Nephron (organoid): ENCODE measurements at regions not wholly inside any gene's neighbourhood (a gene's known extent, or its start where the extent isn't known, plus 50 kb on each side); places are given as distances from the start of the nearest gene placed in this dataset.

Experiments
- H3K27ac Mint-ChIP-seq, 3 experiments: 2 replicates each; pipeline ENCODE4 v1.8.0; 2020; ENCODE audit warnings: mixed read lengths in 3 of 3, mild to moderate bottlenecking in 2 of 3, moderate library complexity in 1 of 3
- H3K27me3 Mint-ChIP-seq: 2 replicates; pipeline ENCODE4 v1.8.0; 2021; ENCODE audit warnings: low read depth, mild to moderate bottlenecking, moderate library complexity, mixed read lengths
- H3K36me3 Mint-ChIP-seq: 2 replicates; pipeline ENCODE4 v1.8.0; 2020; ENCODE audit warnings: low read depth, mixed read lengths
- H3K4me1 Mint-ChIP-seq: 2 replicates; pipeline ENCODE4 v1.8.0; 2020; ENCODE audit warnings: mixed read lengths
- H3K4me3 Mint-ChIP-seq, 3 experiments: 2 replicates each; pipeline ENCODE4 v1.8.0; 2020; ENCODE audit warnings: mild to moderate bottlenecking in 3 of 3, mixed read lengths in 3 of 3, moderate library complexity in 2 of 3
- H3K9me3 Mint-ChIP-seq: 2 replicates; pipeline ENCODE4 v1.8.0; 2020; ENCODE audit warnings: mixed read lengths
- TF ChIP-seq, protein P1 (sequence below), 3 experiments: fragments of 200-600 bp; sonication (generic); IDR thresholded peaks; one replicate each; pipeline ENCODE4 v1.5.0; 2021; ENCODE audit warnings: antibody characterized with exemption in 3 of 3; ENCODE audit not compliant: unreplicated experiment in 3 of 3

DNA sequence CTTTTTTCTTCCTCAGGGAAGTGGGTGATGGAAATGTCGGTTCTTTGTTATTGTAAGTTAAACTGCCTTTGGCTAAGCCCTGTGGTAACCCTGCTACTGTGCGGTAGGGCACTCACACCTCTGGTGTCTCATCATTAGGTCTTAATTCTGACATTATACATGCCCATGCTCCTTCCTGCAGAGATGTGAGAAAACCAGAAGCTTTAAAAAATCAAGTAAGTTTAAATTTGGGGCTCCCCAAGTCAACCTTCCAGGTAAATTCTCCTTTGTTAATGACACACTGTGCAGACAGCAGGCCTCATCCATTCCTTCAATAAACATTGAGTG is 155.8 kb downstream of the FAM43A start:
- H3K27me3 Mint-ChIP-seq, result peaks cover 4% of the 10 kb centered on the region
- TF ChIP-seq, protein P1, sequence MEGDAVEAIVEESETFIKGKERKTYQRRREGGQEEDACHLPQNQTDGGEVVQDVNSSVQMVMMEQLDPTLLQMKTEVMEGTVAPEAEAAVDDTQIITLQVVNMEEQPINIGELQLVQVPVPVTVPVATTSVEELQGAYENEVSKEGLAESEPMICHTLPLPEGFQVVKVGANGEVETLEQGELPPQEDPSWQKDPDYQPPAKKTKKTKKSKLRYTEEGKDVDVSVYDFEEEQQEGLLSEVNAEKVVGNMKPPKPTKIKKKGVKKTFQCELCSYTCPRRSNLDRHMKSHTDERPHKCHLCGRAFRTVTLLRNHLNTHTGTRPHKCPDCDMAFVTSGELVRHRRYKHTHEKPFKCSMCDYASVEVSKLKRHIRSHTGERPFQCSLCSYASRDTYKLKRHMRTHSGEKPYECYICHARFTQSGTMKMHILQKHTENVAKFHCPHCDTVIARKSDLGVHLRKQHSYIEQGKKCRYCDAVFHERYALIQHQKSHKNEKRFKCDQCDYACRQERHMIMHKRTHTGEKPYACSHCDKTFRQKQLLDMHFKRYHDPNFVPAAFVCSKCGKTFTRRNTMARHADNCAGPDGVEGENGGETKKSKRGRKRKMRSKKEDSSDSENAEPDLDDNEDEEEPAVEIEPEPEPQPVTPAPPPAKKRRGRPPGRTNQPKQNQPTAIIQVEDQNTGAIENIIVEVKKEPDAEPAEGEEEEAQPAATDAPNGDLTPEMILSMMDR (IDR thresholded peaks at IDR 0.05; ENCODE audit: unreplicated experiment in 3 of 3), result no peak

GRCh38 chr3:194843556-194843955 is 157.9 kb downstream of the FAM43A start:
- Mint-ChIP-seq H3K4me3 (no peak overlapping the region), H3K9me3 (no peaks in the 10 kb centered on the region), H3K27ac (no peak overlapping the region), H3K36me3 (no peaks in the 10 kb centered on the region), H3K4me1 (no peaks in the 10 kb centered on the region), H3K27me3 (no peaks in the 10 kb centered on the region)
- TF ChIP-seq, protein P1 (IDR thresholded peaks at IDR 0.05; ENCODE audit: unreplicated experiment in 3 of 3), result no peak

More for the DNA sequence above, 155.8 kb downstream of the FAM43A start:
- Mint-ChIP-seq H3K27ac (no peak overlapping the region), H3K36me3 (no peaks in the 10 kb centered on the region), H3K4me3 (no peak overlapping the region), H3K4me1 (no peaks in the 10 kb centered on the region), H3K9me3 (no peaks in the 10 kb centered on the region)

- TF ChIP-seq, protein P1 (IDR thresholded peaks at IDR 0.05; ENCODE audit: unreplicated experiment in 3 of 3), result no peak
- no peak overlapping the region for H3K27ac Mint-ChIP-seq
- H3K4me1 Mint-ChIP-seq, result no peaks in the 10 kb centered on the region
- peaks cover 1% of the 10 kb centered on the region for H3K9me3 Mint-ChIP-seq
- no peaks in the 10 kb centered on the region for H3K27me3 Mint-ChIP-seq
- no peak overlapping the region for H3K4me3 Mint-ChIP-seq
- H3K36me3 Mint-ChIP-seq, result no peaks in the 10 kb centered on the region
These were observed 158.4 kb downstream of the FAM43A start for GRCh38 chr3:194844046-194844445.

GRCh38 chr3:194849166-194849875 is 163.6 kb downstream of the FAM43A start:
- H3K27me3 Mint-ChIP-seq, result peaks cover 3% of the 10 kb centered on the region
- TF ChIP-seq, protein P1 (IDR thresholded peaks at IDR 0.05; ENCODE audit: unreplicated experiment in 3 of 3), result no peak

GRCh38 chr3:194851254-194851653 is 165.6 kb downstream of the FAM43A start:
- TF ChIP-seq, protein P1 (IDR thresholded peaks at IDR 0.05; ENCODE audit: unreplicated experiment in 3 of 3), result no peak
- Mint-ChIP-seq H3K4me3 (no peak overlapping the region), H3K27me3 (peaks cover 3% of the 10 kb centered on the region), H3K27ac (no peak overlapping the region), H3K36me3 (no peaks in the 10 kb centered on the region), H3K9me3 (peaks cover 2% of the 10 kb centered on the region), H3K4me1 (peaks cover 23% of the 10 kb centered on the region)

More at GRCh38 chr3:194849166-194849875, 163.6 kb downstream of the FAM43A start:
- no peak overlapping the region for H3K27ac Mint-ChIP-seq
- no peaks in the 10 kb centered on the region for H3K36me3 Mint-ChIP-seq
- peaks cover 15% of the 10 kb centered on the region for H3K4me1 Mint-ChIP-seq
- H3K4me3 Mint-ChIP-seq, result no peak overlapping the region
- H3K9me3 Mint-ChIP-seq, result peaks cover 2% of the 10 kb centered on the region

DNA sequence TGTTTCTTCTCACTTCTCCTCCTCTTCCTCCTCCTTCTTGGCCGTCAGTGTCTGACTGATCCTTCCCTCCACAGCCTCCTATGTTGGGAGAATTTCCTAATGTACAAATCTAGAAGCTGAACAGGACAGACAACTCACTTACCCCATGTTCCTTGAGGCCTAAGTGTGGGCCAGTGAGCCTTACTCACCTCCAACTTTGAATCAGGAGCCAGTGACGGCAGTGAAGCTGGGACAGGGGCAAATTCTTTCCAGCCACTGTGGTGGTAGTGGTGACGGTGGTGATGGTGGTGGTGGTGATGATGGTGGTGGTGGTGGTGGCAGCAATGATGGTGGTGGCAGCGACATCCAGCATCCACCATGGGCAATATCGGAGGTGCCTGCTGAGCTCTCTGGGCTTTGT is 166.3 kb downstream of the FAM43A start:
- TF ChIP-seq, protein P1 (IDR thresholded peaks at IDR 0.05; ENCODE audit: unreplicated experiment in 3 of 3), result no peak
- Mint-ChIP-seq H3K27ac (no peak overlapping the region), H3K9me3 (peaks cover 2% of the 10 kb centered on the region), H3K4me3 (no peak overlapping the region), H3K4me1 (peaks cover 23% of the 10 kb centered on the region), H3K36me3 (no peaks in the 10 kb centered on the region), H3K27me3 (peaks cover 3% of the 10 kb centered on the region)
